ENCODE measurements at regions not wholly inside any gene's neighbourhood (a gene's known extent, or its start where the extent isn't known, plus 50 kb on each side); places are given as distances from the start of the nearest gene placed in this dataset.

GRCh38 chr2:9775351-9775750 is 67.9 kb upstream of the TAF1B start:
- Mint-ChIP-seq H3K4me1 (peaks cover 26% of the 10 kb centered on the region), H3K27ac (peak overlapping the region in 2 of 7 donors; percentile 28 to 46), H3K36me3 (no peaks in the 10 kb centered on the region), H3K9me3 (peaks cover 0 to 3% (median 0%) of the 10 kb centered on the region in 7 donors), H3K4me3 (no peak overlapping the region), H3K27me3 (ENCODE audit: low read depth in 3 of 3) (peaks cover 1 to 6% (median 5%) of the 10 kb centered on the region in 3 donors)
- peaks cover 23 to 26% of the 10 kb centered on the region in 2 donors for H3K4me1 ChIP-seq (ENCODE audit: control insufficient read depth in 1 of 2, insufficient read depth in 2 of 2, low read length in 2 of 2)
- no peaks in the 10 kb centered on the region for H3K79me2 ChIP-seq (ENCODE audit: insufficient read depth, low read length)
- no peaks in the 10 kb centered on the region for H3K27me3 ChIP-seq (ENCODE audit: control insufficient read depth in 2 of 2, insufficient read depth in 2 of 2, low read length in 2 of 2)
- no peak for DNase-seq
- no peak overlapping the region for H3K27ac ChIP-seq (ENCODE audit: low read depth in 1 of 2, low read length in 2 of 2)
- H3K4me2 ChIP-seq (replicated peaks; ENCODE audit: extremely low read depth, low read length, poor library complexity, severe bottlenecking), result no peak overlapping the region
- H3K4me3 ChIP-seq (replicated peaks in 1 of 3; ENCODE audit: low read depth in 2 of 3, low read length in 3 of 3), result no peak overlapping the region
- TF ChIP-seq CTCF (IDR thresholded peaks at IDR 0.05), result no peak
- no peaks in the 10 kb centered on the region for H3K9me3 ChIP-seq (replicated peaks in 1 of 2; ENCODE audit: control insufficient read depth in 1 of 2, insufficient read depth in 1 of 2, low read length in 2 of 2)
- intact Hi-C loops (cut with micrococcal nuclease), result no loop called here
- no peaks in the 10 kb centered on the region for H4K20me1 ChIP-seq (ENCODE audit: insufficient read depth, low read length)
- H3K36me3 ChIP-seq (replicated peaks in 1 of 2; ENCODE audit: control insufficient read depth in 1 of 2, insufficient read depth in 2 of 2, low read length in 2 of 2), result no peaks in the 10 kb centered on the region
- no peak overlapping the region for H2AFZ ChIP-seq (ENCODE audit: insufficient read depth, low read depth, low read length, poor library complexity, severe bottlenecking)
- H3K9ac ChIP-seq (ENCODE audit: insufficient read depth, low read length, poor library complexity, severe bottlenecking), result no peak overlapping the region
- 93% methylated on average over 9 of the region's 9 CpGs for WGBS (ENCODE audit: insufficient coverage)

- Histone ChIP-seq H4K20me1 (ENCODE audit: insufficient read depth, low read length) (no peaks in the 10 kb centered on the region), H3K9me3 (replicated peaks in 1 of 2; ENCODE audit: control insufficient read depth in 1 of 2, insufficient read depth in 1 of 2, low read length in 2 of 2) (no peaks in the 10 kb centered on the region), H2AFZ (ENCODE audit: insufficient read depth, low read depth, low read length, poor library complexity, severe bottlenecking) (no peak overlapping the region), H3K4me3 (replicated peaks in 1 of 3; ENCODE audit: low read depth in 2 of 3, low read length in 3 of 3) (no peak overlapping the region), H3K79me2 (ENCODE audit: insufficient read depth, low read length) (no peaks in the 10 kb centered on the region), H3K4me1 (ENCODE audit: control insufficient read depth in 1 of 2, insufficient read depth in 2 of 2, low read length in 2 of 2) (peaks cover 29 to 32% of the 10 kb centered on the region in 2 donors), H3K9ac (ENCODE audit: insufficient read depth, low read length, poor library complexity, severe bottlenecking) (no peak overlapping the region), H3K27ac (ENCODE audit: low read depth in 1 of 2, low read length in 2 of 2) (no peak overlapping the region), H3K27me3 (ENCODE audit: control insufficient read depth in 2 of 2, insufficient read depth in 2 of 2, low read length in 2 of 2) (no peaks in the 10 kb centered on the region), H3K36me3 (replicated peaks in 1 of 2; ENCODE audit: control insufficient read depth in 1 of 2, insufficient read depth in 2 of 2, low read length in 2 of 2) (no peaks in the 10 kb centered on the region), H3K4me2 (replicated peaks; ENCODE audit: extremely low read depth, low read length, poor library complexity, severe bottlenecking) (no peak overlapping the region)
- no peak for DNase-seq
- Mint-ChIP-seq H3K9me3 (peaks cover 0 to 3% (median 0%) of the 10 kb centered on the region in 7 donors), H3K4me3 (no peak overlapping the region), H3K27ac (no peak overlapping the region), H3K27me3 (ENCODE audit: low read depth in 3 of 3) (peaks cover 1 to 5% (median 4%) of the 10 kb centered on the region in 3 donors), H3K4me1 (peaks cover 32% of the 10 kb centered on the region), H3K36me3 (no peaks in the 10 kb centered on the region)
- intact Hi-C loops (cut with micrococcal nuclease), result no loop called here
- no peak for TF ChIP-seq CTCF (IDR thresholded peaks at IDR 0.05)
- WGBS (ENCODE audit: insufficient coverage), result 89% methylated on average over 6 of the region's 9 CpGs
Measured at GRCh38 chr2:9775999-9776712, 67.1 kb upstream of the TAF1B start.
